ENCODE measurements at regions not wholly inside any gene's neighbourhood (a gene's known extent, or its start where the extent isn't known, plus 50 kb on each side); places are given as distances from the start of the nearest gene placed in this dataset.

DNA sequence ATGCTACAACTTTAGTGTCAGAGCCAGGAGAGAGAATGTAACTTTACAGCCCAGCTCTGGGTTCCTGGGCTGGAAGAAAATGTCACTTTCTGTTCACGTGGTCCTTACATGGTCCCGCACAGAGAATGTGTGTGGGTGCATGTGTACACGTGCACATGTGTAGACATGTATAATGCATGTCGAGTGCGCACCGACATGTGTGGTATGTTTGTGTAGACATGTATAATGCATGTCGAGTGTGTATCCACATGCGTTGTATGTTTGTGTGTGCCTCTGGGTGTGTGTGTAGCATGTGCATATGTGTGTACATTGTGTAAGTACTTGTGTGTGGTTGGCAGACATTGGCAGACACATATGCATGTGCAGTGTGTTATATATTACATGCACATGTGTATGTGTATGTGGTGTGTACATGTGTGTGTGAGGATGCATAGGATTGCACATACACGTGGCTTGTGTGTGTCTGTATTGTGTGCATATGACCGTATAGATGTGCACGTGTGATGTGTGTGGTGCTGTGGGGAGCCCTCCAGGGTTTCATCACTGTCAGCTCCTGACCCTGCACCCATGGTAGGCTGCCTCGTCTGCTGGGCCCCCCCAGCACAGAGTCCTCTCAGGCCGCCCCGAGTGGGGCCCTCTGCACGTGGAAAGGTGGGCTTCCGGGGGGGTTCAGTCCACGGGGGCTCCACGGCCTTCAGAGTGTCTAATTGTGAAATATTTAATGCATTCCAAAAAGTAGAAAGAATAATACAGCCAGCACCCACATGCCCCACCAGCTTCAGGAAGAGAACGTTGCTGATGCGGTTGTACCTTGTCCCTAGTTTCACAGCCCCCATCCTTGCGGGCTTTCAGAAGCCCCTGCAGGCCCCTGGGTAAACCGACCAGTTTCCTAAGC, 214.2 kb upstream of the GSE1 start (continued):
- TF ChIP-seq ZNF235 (CRISPR knock-in tag; IDR thresholded peaks at IDR 0.05; ENCODE audit: borderline replicate concordance): no peak
- no peak for TF ChIP-seq ZHX1 (CRISPR knock-in tag; IDR thresholded peaks at IDR 0.05; ENCODE audit: low read depth)
- TF ChIP-seq, protein P1, sequence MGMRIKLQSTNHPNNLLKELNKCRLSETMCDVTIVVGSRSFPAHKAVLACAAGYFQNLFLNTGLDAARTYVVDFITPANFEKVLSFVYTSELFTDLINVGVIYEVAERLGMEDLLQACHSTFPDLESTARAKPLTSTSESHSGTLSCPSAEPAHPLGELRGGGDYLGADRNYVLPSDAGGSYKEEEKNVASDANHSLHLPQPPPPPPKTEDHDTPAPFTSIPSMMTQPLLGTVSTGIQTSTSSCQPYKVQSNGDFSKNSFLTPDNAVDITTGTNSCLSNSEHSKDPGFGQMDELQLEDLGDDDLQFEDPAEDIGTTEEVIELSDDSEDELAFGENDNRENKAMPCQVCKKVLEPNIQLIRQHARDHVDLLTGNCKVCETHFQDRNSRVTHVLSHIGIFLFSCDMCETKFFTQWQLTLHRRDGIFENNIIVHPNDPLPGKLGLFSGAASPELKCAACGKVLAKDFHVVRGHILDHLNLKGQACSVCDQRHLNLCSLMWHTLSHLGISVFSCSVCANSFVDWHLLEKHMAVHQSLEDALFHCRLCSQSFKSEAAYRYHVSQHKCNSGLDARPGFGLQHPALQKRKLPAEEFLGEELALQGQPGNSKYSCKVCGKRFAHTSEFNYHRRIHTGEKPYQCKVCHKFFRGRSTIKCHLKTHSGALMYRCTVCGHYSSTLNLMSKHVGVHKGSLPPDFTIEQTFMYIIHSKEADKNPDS (CRISPR knock-in tag; IDR thresholded peaks at IDR 0.05): no peak
- no peak for TF ChIP-seq ZNF816 (CRISPR knock-in tag; IDR thresholded peaks at IDR 0.05; ENCODE audit: borderline replicate concordance)
- no peak for TF ChIP-seq ELF4 (CRISPR knock-in tag; IDR thresholded peaks at IDR 0.05; ENCODE audit: borderline replicate concordance)
- TF ChIP-seq, protein P2, sequence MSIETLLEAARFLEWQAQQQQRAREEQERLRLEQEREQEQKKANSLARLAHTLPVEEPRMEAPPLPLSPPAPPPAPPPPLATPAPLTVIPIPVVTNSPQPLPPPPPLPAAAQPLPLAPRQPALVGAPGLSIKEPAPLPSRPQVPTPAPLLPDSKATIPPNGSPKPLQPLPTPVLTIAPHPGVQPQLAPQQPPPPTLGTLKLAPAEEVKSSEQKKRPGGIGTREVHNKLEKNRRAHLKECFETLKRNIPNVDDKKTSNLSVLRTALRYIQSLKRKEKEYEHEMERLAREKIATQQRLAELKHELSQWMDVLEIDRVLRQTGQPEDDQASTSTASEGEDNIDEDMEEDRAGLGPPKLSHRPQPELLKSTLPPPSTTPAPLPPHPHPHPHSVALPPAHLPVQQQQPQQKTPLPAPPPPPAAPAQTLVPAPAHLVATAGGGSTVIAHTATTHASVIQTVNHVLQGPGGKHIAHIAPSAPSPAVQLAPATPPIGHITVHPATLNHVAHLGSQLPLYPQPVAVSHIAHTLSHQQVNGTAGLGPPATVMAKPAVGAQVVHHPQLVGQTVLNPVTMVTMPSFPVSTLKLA (IDR thresholded peaks at IDR 0.05): peak; percentile 89
- TF ChIP-seq SMARCE1 (IDR thresholded peaks at IDR 0.05; ENCODE audit: borderline replicate concordance): no peak
- TF ChIP-seq REL (CRISPR knock-in tag; conservative IDR thresholded peaks at IDR 0.05): no peak
- TF ChIP-seq, protein P3, sequence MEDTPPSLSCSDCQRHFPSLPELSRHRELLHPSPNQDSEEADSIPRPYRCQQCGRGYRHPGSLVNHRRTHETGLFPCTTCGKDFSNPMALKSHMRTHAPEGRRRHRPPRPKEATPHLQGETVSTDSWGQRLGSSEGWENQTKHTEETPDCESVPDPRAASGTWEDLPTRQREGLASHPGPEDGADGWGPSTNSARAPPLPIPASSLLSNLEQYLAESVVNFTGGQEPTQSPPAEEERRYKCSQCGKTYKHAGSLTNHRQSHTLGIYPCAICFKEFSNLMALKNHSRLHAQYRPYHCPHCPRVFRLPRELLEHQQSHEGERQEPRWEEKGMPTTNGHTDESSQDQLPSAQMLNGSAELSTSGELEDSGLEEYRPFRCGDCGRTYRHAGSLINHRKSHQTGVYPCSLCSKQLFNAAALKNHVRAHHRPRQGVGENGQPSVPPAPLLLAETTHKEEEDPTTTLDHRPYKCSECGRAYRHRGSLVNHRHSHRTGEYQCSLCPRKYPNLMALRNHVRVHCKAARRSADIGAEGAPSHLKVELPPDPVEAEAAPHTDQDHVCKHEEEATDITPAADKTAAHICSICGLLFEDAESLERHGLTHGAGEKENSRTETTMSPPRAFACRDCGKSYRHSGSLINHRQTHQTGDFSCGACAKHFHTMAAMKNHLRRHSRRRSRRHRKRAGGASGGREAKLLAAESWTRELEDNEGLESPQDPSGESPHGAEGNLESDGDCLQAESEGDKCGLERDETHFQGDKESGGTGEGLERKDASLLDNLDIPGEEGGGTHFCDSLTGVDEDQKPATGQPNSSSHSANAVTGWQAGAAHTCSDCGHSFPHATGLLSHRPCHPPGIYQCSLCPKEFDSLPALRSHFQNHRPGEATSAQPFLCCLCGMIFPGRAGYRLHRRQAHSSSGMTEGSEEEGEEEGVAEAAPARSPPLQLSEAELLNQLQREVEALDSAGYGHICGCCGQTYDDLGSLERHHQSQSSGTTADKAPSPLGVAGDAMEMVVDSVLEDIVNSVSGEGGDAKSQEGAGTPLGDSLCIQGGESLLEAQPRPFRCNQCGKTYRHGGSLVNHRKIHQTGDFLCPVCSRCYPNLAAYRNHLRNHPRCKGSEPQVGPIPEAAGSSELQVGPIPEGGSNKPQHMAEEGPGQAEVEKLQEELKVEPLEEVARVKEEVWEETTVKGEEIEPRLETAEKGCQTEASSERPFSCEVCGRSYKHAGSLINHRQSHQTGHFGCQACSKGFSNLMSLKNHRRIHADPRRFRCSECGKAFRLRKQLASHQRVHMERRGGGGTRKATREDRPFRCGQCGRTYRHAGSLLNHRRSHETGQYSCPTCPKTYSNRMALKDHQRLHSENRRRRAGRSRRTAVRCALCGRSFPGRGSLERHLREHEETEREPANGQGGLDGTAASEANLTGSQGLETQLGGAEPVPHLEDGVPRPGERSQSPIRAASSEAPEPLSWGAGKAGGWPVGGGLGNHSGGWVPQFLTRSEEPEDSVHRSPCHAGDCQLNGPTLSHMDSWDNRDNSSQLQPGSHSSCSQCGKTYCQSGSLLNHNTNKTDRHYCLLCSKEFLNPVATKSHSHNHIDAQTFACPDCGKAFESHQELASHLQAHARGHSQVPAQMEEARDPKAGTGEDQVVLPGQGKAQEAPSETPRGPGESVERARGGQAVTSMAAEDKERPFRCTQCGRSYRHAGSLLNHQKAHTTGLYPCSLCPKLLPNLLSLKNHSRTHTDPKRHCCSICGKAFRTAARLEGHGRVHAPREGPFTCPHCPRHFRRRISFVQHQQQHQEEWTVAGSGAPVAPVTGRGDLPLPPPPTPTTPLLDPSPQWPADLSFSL (CRISPR knock-in tag; IDR thresholded peaks at IDR 0.05): peak; percentile 65; the same call in 1 of the 2 replicates
- no peak for TF ChIP-seq GPBP1L1 (CRISPR knock-in tag; IDR thresholded peaks at IDR 0.05)
- no peak for TF ChIP-seq ZNF33A (CRISPR knock-in tag; IDR thresholded peaks at IDR 0.05; ENCODE audit: borderline replicate concordance)
- TF ChIP-seq SP140L (CRISPR knock-in tag; IDR thresholded peaks at IDR 0.05; ENCODE audit: borderline replicate concordance): no peak
- no peak for TF ChIP-seq BCL6 (CRISPR knock-in tag; IDR thresholded peaks at IDR 0.05)
